Neural crest cell (in vitro differentiated cells): ENCODE measurements at regions not wholly inside any gene's neighbourhood (a gene's known extent, or its start where the extent isn't known, plus 50 kb on each side); places are given as distances from the start of the nearest gene placed in this dataset.

Experiments used
- DNase-seq: peaks from one replicate; pipeline ENCODE4 v3.0.0; 2021; ENCODE audit warnings: low read depth, mixed read lengths, low spot score
- H3K27ac Mint-ChIP-seq: one replicate; pipeline ENCODE4 v1.8.0; 2021; ENCODE audit warnings: mild to moderate bottlenecking, mixed read lengths; ENCODE audit not compliant: unreplicated experiment
- H3K27me3 Mint-ChIP-seq: 2 replicates; pipeline ENCODE4 v1.8.0; 2021; ENCODE audit warnings: low read depth, mild to moderate bottlenecking, mixed read lengths
- H3K36me3 Mint-ChIP-seq: 2 replicates; pipeline ENCODE4 v1.8.0; 2021; ENCODE audit warnings: low read depth, mild to moderate bottlenecking, mixed read lengths
- H3K4me1 Mint-ChIP-seq: 2 replicates; pipeline ENCODE4 v1.8.0; 2021; ENCODE audit warnings: mixed read lengths
- H3K4me3 Mint-ChIP-seq: one replicate; pipeline ENCODE4 v1.8.0; 2021; ENCODE audit warnings: mild to moderate bottlenecking, mixed read lengths
- H3K9me3 Mint-ChIP-seq: 2 replicates; pipeline ENCODE4 v1.8.0; 2021; ENCODE audit warnings: mixed read lengths
- CTCF ChIP-seq: fragments of 200-600 bp; sonication (generic); conservative IDR thresholded peaks from 2 replicates; pipeline ENCODE4 v1.5.0; 2021; ENCODE audit warnings: antibody characterized with exemption, mild to moderate bottlenecking

- DNase-seq: no peak
- Mint-ChIP-seq H3K4me1 (no peaks in the 10 kb centered on the region), H3K27me3 (peaks cover 20% of the 10 kb centered on the region), H3K36me3 (no peaks in the 10 kb centered on the region), H3K4me3 (no peak overlapping the region), H3K9me3 (no peaks in the 10 kb centered on the region), H3K27ac (no peak overlapping the region)
- TF ChIP-seq CTCF: no peak
These were observed 66.0 kb upstream of the FCN1 start for GRCh38 chr9:134983506-134984371.

DNA sequence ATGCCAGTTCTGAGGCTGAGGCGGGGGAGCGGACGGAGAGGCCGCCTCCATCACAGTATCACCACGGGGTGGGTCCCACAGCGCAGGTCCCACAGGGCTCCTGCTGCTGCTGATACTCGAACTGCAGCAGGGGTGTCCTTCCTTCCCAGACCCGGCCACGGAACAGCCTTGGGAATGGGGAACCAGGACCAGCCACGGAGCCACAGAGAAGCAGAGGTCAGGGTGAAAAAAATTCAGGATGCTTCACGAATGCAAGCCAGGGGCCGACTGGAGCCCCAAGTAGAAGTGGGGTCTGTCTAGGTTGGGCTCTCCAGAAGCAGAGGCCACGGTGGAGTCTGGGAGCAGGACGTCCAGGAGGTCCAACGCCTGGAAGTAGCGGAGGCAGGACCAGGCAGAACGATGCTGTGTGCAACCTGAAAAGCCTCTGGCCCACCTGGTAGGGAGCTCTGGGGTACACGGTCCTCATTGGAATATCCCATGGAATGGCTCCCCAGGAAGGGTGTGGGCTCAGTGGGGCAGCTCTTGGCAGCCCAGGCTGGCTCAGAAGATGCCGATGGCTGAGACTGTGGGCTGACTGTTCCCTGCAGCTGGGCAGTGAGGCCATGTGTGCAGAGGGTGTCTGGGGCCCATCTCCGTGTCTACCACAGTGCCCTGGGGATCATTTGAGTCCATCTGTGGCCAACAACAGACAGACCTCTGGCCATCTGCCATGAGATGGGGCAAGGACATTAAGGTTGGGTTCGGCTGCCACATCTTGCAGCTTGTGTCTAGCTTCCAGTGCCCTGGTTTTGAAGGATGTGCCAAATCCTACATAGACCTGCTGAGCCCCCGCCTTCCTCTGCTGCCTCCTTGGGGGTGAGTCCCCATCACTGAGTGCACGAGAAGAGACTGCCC, 66.9 kb upstream of the FCN1 start:
- H3K4me1 Mint-ChIP-seq: no peaks in the 10 kb centered on the region
- TF ChIP-seq CTCF: no peak
- no peaks in the 10 kb centered on the region for H3K9me3 Mint-ChIP-seq
- no peak overlapping the region for H3K4me3 Mint-ChIP-seq
- H3K36me3 Mint-ChIP-seq: no peaks in the 10 kb centered on the region
- DNase-seq: no peak
- H3K27me3 Mint-ChIP-seq: peaks cover 20% of the 10 kb centered on the region
- no peak overlapping the region for H3K27ac Mint-ChIP-seq

DNA sequence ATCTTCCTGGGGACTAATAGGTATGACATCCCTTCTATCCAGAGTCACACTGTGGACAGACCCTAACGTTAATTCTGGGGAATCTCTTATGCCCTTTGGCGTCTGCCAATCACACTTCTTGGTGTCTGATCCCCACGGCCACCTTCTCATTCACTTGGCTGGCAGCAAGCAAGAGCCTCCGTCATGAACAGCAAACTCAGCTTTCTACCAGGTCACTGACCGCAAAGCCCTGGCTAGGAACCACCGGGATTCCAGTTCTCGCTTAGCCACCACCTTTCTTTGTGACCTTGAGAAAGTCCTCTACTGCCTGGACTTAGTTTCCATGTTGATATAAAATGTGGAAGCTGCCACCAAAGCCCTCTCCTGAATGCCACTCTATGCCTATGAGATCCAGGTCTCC, 67.7 kb upstream of the FCN1 start:
- Mint-ChIP-seq H3K27me3 (peaks cover 20% of the 10 kb centered on the region), H3K27ac (no peak overlapping the region), H3K4me3 (no peak overlapping the region), H3K36me3 (no peaks in the 10 kb centered on the region), H3K4me1 (no peaks in the 10 kb centered on the region), H3K9me3 (peaks cover 3% of the 10 kb centered on the region)
- no peak for TF ChIP-seq CTCF
- DNase-seq: no peak

DNA sequence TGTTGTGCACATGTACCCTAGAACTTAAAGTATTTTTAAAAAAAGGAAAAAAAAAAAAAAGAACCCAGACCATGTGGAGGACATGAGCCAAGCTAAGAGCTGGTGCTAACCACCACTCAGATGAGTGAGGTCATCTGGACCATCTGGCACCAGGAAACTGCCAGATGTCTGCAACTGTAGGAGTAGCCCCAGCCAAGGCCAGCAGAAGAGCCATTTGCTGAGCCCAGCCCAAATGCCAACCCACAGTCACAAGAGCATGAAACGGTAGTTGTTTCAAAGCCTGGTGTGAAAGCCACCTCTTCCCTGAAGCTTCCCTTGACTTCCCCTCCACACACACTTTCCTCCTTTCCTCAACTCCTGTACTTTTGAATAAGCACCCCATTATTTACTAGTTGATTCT, 69.2 kb upstream of the FCN1 start:
- TF ChIP-seq CTCF: no peak
- H3K27me3 Mint-ChIP-seq: peaks cover 8% of the 10 kb centered on the region
- peaks cover 3% of the 10 kb centered on the region for H3K9me3 Mint-ChIP-seq
- no peaks in the 10 kb centered on the region for H3K36me3 Mint-ChIP-seq
- no peak overlapping the region for H3K27ac Mint-ChIP-seq
- H3K4me3 Mint-ChIP-seq: no peak overlapping the region
- no peak for DNase-seq
- no peaks in the 10 kb centered on the region for H3K4me1 Mint-ChIP-seq

DNA sequence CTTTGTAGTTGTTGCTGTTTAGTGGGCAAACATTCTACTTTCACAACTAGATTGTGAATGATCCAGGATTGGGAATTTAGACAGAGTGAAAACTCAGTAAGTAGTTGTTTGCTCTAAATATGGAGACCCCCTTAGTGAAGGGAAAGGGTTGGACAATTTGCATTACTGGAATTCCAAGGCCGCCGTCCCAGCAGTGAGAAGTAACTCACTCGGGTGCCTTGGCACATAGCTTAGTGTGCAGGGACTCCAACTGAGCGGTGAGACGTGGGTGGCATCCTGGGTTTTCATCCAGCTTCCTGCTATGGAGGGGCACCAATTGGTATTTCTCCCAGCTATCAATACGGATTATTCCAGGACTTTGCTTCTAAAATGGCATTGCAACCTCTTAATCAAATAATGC, 69.7 kb upstream of the FCN1 start:
- no peak for TF ChIP-seq CTCF
- Mint-ChIP-seq H3K36me3 (no peaks in the 10 kb centered on the region), H3K27ac (no peak overlapping the region), H3K27me3 (peaks cover 7% of the 10 kb centered on the region), H3K4me3 (no peak overlapping the region), H3K9me3 (peaks cover 3% of the 10 kb centered on the region), H3K4me1 (no peaks in the 10 kb centered on the region)
- no peak for DNase-seq
